ENCODE measurements at regions not wholly inside any gene's neighbourhood (a gene's known extent, or its start where the extent isn't known, plus 50 kb on each side); places are given as distances from the start of the nearest gene placed in this dataset.

DNA sequence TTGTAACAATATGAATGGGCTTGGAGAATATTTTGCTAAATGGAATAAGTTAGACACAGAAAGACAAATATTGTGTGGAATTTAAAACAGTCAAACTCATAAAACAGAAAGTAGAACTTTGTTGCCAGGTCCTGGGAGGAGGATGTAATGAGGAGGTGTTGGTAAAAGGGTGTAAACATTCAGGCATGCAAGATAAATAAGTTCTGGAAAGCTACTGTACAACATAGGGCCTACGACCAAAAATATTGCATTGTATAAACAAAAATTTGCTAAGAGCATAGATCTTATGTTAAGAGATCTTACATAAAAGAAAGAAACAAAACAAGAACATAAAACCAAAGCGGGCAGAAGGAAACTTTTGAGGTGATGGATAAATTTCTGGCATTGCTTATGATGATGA is 1907.8 kb upstream of the PCDH20 start:
- TF ChIP-seq, protein P1, sequence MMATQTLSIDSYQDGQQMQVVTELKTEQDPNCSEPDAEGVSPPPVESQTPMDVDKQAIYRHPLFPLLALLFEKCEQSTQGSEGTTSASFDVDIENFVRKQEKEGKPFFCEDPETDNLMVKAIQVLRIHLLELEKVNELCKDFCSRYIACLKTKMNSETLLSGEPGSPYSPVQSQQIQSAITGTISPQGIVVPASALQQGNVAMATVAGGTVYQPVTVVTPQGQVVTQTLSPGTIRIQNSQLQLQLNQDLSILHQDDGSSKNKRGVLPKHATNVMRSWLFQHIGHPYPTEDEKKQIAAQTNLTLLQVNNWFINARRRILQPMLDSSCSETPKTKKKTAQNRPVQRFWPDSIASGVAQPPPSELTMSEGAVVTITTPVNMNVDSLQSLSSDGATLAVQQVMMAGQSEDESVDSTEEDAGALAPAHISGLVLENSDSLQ (IDR thresholded peaks at IDR 0.05): no peak
- TF ChIP-seq BHLHE40 (IDR thresholded peaks at IDR 0.05; ENCODE audit: borderline replicate concordance) (no peak), FOXM1 (IDR thresholded peaks at IDR 0.05; ENCODE audit: borderline replicate concordance) (no peak), L3MBTL2 (conservative IDR thresholded peaks at IDR 0.05) (no peak), SP1 (IDR thresholded peaks at IDR 0.05) (no peak), ARNT (IDR thresholded peaks at IDR 0.05) (no peak), FOXK2 (IDR thresholded peaks at IDR 0.05) (no peak), LEF1 (IDR thresholded peaks at IDR 0.05; ENCODE audit: borderline replicate concordance) (no peak), FOXA1 (IDR thresholded peaks at IDR 0.05) (no peak)

All from HEK293T (cell line).